Activated CD4-positive, alpha-beta T cell treated with anti-CD3 and anti-CD28 coated beads for 24 hours (primary cell): ENCODE measurements at regions not wholly inside any gene's neighbourhood (a gene's known extent, or its start where the extent isn't known, plus 50 kb on each side); places are given as distances from the start of the nearest gene placed in this dataset.
"Not testable (repeated sequence)": the region's sequence is repeated elsewhere in the genome, so short reads cannot be mapped to it uniquely, and the experiment has no call there.

Experiments
- DNase-seq, 2 donors: peaks; one replicate each; pipeline ENCODE4 v3.0.0-alpha.2; 2020; ENCODE audit warnings: low read depth in 2 of 2

- no peak for DNase-seq
These were observed 1655.4 kb upstream of the NUDT12 start for GRCh38 chr5:105218018-105218417.

- DNase-seq, result no peak
These were observed 1650.5 kb upstream of the NUDT12 start for GRCh38 chr5:105213078-105213477.

GRCh38 chr5:105207066-105207465 lies 1644.5 kb upstream of the NUDT12 start:
- no peak for DNase-seq

- no peak for DNase-seq
These were observed 1634.9 kb upstream of the NUDT12 start for GRCh38 chr5:105197531-105197930.

GRCh38 chr5:105195765-105196164 lies 1633.2 kb upstream of the NUDT12 start:
- DNase-seq, result no peak

- no peak for DNase-seq
These were observed 1610.3 kb upstream of the NUDT12 start for GRCh38 chr5:105172918-105173317.

GRCh38 chr5:105168806-105169205 lies 1606.2 kb upstream of the NUDT12 start:
- DNase-seq, result no peak

- DNase-seq, result no peak
These were observed 1604.5 kb upstream of the NUDT12 start for GRCh38 chr5:105167092-105167491.

GRCh38 chr5:105163547-105163946 lies 1601.0 kb upstream of the NUDT12 start:
- no peak for DNase-seq

GRCh38 chr5:105162557-105162956 lies 1600.0 kb upstream of the NUDT12 start:
- DNase-seq, result not testable (repeated sequence)

- no peak for DNase-seq
These were observed 1595.9 kb upstream of the NUDT12 start for GRCh38 chr5:105158526-105158925.

GRCh38 chr5:105150323-105150722 lies 1587.7 kb upstream of the NUDT12 start:
- no peak for DNase-seq

- DNase-seq, result no peak
These were observed 1584.3 kb upstream of the NUDT12 start for GRCh38 chr5:105146867-105147266.

GRCh38 chr5:105145152-105145551 lies 1582.6 kb upstream of the NUDT12 start:
- DNase-seq, result no peak

- DNase-seq, result no peak
These were observed 1571.7 kb upstream of the NUDT12 start for GRCh38 chr5:105134328-105134727.

GRCh38 chr5:105133087-105133486 lies 1570.5 kb upstream of the NUDT12 start:
- DNase-seq, result no peak

- DNase-seq, result no peak
These were observed 1570.0 kb upstream of the NUDT12 start for GRCh38 chr5:105132581-105132980.

GRCh38 chr5:105131045-105131444 lies 1568.5 kb upstream of the NUDT12 start:
- DNase-seq, result no peak

GRCh38 chr5:105101577-105101976 lies 1539.0 kb upstream of the NUDT12 start:
- DNase-seq, result no peak

- DNase-seq, result no peak
These were observed 1526.4 kb upstream of the NUDT12 start for GRCh38 chr5:105088961-105089360.

- DNase-seq, result no peak
These were observed 1525.5 kb upstream of the NUDT12 start for GRCh38 chr5:105088102-105088501.

GRCh38 chr5:105057893-105058292 lies 1495.3 kb upstream of the NUDT12 start:
- no peak for DNase-seq

- no peak for DNase-seq
These were observed 1494.4 kb upstream of the NUDT12 start for GRCh38 chr5:105057001-105057436.

GRCh38 chr5:105054406-105054805 lies 1491.8 kb upstream of the NUDT12 start:
- DNase-seq, result no peak

GRCh38 chr5:105042623-105043022 lies 1480.0 kb upstream of the NUDT12 start:
- DNase-seq, result no peak
